HG03521 (cell line): ENCODE measurements at regions not wholly inside any gene's neighbourhood (a gene's known extent, or its start where the extent isn't known, plus 50 kb on each side); places are given as distances from the start of the nearest gene placed in this dataset.

Experiments used
- ATAC-seq: cut with Tn5 transposase; IDR thresholded peaks from one replicate; pipeline ENCODE4 v1.9.1; 2021; ENCODE audit warnings: mild to moderate bottlenecking, moderate library complexity; ENCODE audit not compliant: unreplicated experiment

- no peak for ATAC-seq
Measured at GRCh38 chr13:105316731-105317130, 1218.7 kb downstream of the EFNB2 start.

GRCh38 chr13:105312906-105313305 is 1222.6 kb downstream of the EFNB2 start:
- ATAC-seq, result no peak

GRCh38 chr13:105311094-105311493 is 1224.4 kb downstream of the EFNB2 start:
- ATAC-seq, result no peak

- ATAC-seq, result no peak
Measured at GRCh38 chr13:105307776-105308175, 1227.7 kb downstream of the EFNB2 start.

GRCh38 chr13:105297839-105298238 is 1237.6 kb downstream of the EFNB2 start:
- ATAC-seq, result no peak

- ATAC-seq, result no peak
Measured at GRCh38 chr13:105291987-105292386, 1243.5 kb downstream of the EFNB2 start.

- no peak for ATAC-seq
Measured at GRCh38 chr13:105290596-105290995, 1244.9 kb downstream of the EFNB2 start.

GRCh38 chr13:105285526-105285925 is 1249.9 kb downstream of the EFNB2 start:
- no peak for ATAC-seq

- ATAC-seq, result no peak
Measured at GRCh38 chr13:105282406-105283285, 1252.8 kb downstream of the EFNB2 start.

- ATAC-seq, result no peak
Measured at GRCh38 chr13:105278943-105279381, 1256.5 kb downstream of the EFNB2 start.

- no peak for ATAC-seq
Measured at GRCh38 chr13:105276571-105276970, 1258.9 kb downstream of the EFNB2 start.

- ATAC-seq, result no peak
Measured at GRCh38 chr13:105273665-105274222, 1261.7 kb downstream of the EFNB2 start.

GRCh38 chr13:105272660-105273631 is 1262.5 kb downstream of the EFNB2 start:
- ATAC-seq, result no peak

- no peak for ATAC-seq
Measured at GRCh38 chr13:105266615-105267014, 1268.8 kb downstream of the EFNB2 start.

- ATAC-seq, result no peak
Measured at GRCh38 chr13:105262579-105262978, 1272.9 kb downstream of the EFNB2 start.

- no peak for ATAC-seq
Measured at GRCh38 chr13:105259426-105259825, 1276.0 kb downstream of the EFNB2 start.

GRCh38 chr13:105255472-105255871 is 1280.0 kb downstream of the EFNB2 start:
- no peak for ATAC-seq

GRCh38 chr13:105251293-105251692 is 1284.2 kb downstream of the EFNB2 start:
- ATAC-seq, result no peak

- ATAC-seq, result no peak
Measured at GRCh38 chr13:105247830-105248229, 1287.6 kb downstream of the EFNB2 start.

- ATAC-seq, result no peak
Measured at GRCh38 chr13:105240371-105240770, 1295.1 kb downstream of the EFNB2 start.

GRCh38 chr13:105232439-105232838 is 1303.0 kb downstream of the EFNB2 start:
- ATAC-seq, result no peak
